Endothelial cell of umbilical vein (primary cell): ENCODE measurements at regions not wholly inside any gene's neighbourhood (a gene's known extent, or its start where the extent isn't known, plus 50 kb on each side); places are given as distances from the start of the nearest gene placed in this dataset.

Experiments used
- BruUV-seq: library from RNA; stranded (reverse); fragments of 400-500 nt; replicated peaks from 2 replicates; lab custom pipeline; 2021; lab: Mats Ljungman, UMichigan
- CTCF ChIA-PET: fragments of 300-600, 350-600 bp; sonication (Branson Sonifier 250); formaldehyde crosslinking; loops from one replicate; lab custom pipeline; 2021; ENCODE audit warnings: antibody characterized with exemption, inconsistent platforms; lab: Charles Lee
- POLR2A ChIA-PET: fragments of 300-600, 350-600 bp; sonication (Branson Sonifier 250); formaldehyde crosslinking; loops from one replicate; lab custom pipeline; 2021; ENCODE audit warnings: antibody characterized with exemption, inconsistent platforms; lab: Charles Lee
- DNase-seq: peaks from one replicate; pipeline ENCODE4 v3.0.0-alpha.2; 2011; ENCODE audit warnings: low read depth, low spot score
- FAIRE-seq: peaks from 2 replicates; lab custom pipeline; 2011; peaks lifted over from hg19 to GRCh38; lab: Jason Lieb, UNC
- H2AFZ ChIP-seq: 2 replicates; pipeline ENCODE4 v1.6.0; 2012; ENCODE audit warnings: low read depth, low read length, control low read depth, inconsistent platforms
- H3K27ac ChIP-seq: 2 replicates; pipeline ENCODE4 v1.5.1; 2011; ENCODE audit warnings: low read depth, mild to moderate bottlenecking, control low read depth, low read length, moderate library complexity; ENCODE audit not compliant: insufficient read depth
- H3K27me3 ChIP-seq, 2 experiments: 2 replicates each; pipeline versions ENCODE4 v1.6.0 to v1.6.1; 2011; ENCODE audit warnings: low read length in 2 of 2, mixed read lengths in 1 of 2; ENCODE audit not compliant: control insufficient read depth in 2 of 2, insufficient read depth in 2 of 2
- H3K36me3 ChIP-seq, 2 experiments: 2 replicates in 1 of 2; 3 replicates in 1 of 2; pipeline ENCODE4 v1.5.1; 2011; ENCODE audit warnings: low read length in 2 of 2, mild to moderate bottlenecking in 1 of 2, moderate library complexity in 1 of 2; ENCODE audit not compliant: control insufficient read depth in 2 of 2, insufficient read depth in 2 of 2; ENCODE audit errors: extremely low read depth in 1 of 2
- H3K4me1 ChIP-seq: 3 replicates; pipeline ENCODE4 v1.5.1; 2011; ENCODE audit warnings: mild to moderate bottlenecking, low read length; ENCODE audit not compliant: control insufficient read depth, insufficient read depth; ENCODE audit errors: extremely low read depth
- H3K4me2 ChIP-seq: 2 replicates; pipeline ENCODE4 v1.6.1; 2011; ENCODE audit warnings: low read length, control low read depth, mixed read lengths; ENCODE audit not compliant: insufficient read depth
- H3K4me3 ChIP-seq, 3 experiments: fragments of 200-600 bp in 1 of 3; sonication (generic), shearing (Covaris generic) in 1 of 3; replicated peaks in 1 of 3; 2 replicates each; pipeline ENCODE4 v1.5.1; 2011 to 2016; ENCODE audit warnings: control low read depth in 3 of 3, low read length in 3 of 3, mild to moderate bottlenecking in 2 of 3, inconsistent platforms in 1 of 3, low read depth in 1 of 3, moderate library complexity in 1 of 3; ENCODE audit not compliant: insufficient read depth in 1 of 3
- H3K79me2 ChIP-seq: 2 replicates; pipeline ENCODE4 v1.6.0; 2012; ENCODE audit warnings: low read length, inconsistent platforms; ENCODE audit not compliant: control insufficient read depth, insufficient read depth
- H3K9ac ChIP-seq: replicated peaks from 2 replicates; pipeline ENCODE3; 2011; ENCODE audit warnings: low read length, control low read depth; ENCODE audit not compliant: insufficient read depth; ENCODE audit errors: extremely low read depth
- H3K9me1 ChIP-seq: replicated peaks from 3 replicates; pipeline ENCODE4 v1.6.0; 2011; ENCODE audit warnings: mild to moderate bottlenecking, low read length; ENCODE audit not compliant: control insufficient read depth, insufficient read depth; ENCODE audit errors: extremely low read depth
- H3K9me3 ChIP-seq: replicated peaks from 2 replicates; pipeline ENCODE4 v1.5.1; 2012; ENCODE audit warnings: low read length, inconsistent platforms; ENCODE audit not compliant: control insufficient read depth, insufficient read depth
- H4K20me1 ChIP-seq: replicated peaks from 2 replicates; pipeline ENCODE3; 2011; ENCODE audit warnings: mild to moderate bottlenecking, low read length; ENCODE audit not compliant: control insufficient read depth, insufficient read depth; ENCODE audit errors: extremely low read depth
- EZH2 ChIP-seq: IDR thresholded peaks from 2 replicates; pipeline ENCODE4 v1.6.1; 2012; ENCODE audit warnings: borderline replicate concordance, low read depth, mild to moderate bottlenecking, moderate library complexity, low read length, inconsistent platforms; ENCODE audit not compliant: severe bottlenecking
- FOS ChIP-seq: IDR thresholded peaks from 2 replicates; pipeline ENCODE4 v1.6.1; 2011; ENCODE audit warnings: mild to moderate bottlenecking, low read length, moderate library complexity, borderline replicate concordance; ENCODE audit not compliant: insufficient read depth
- GATA2 ChIP-seq: IDR thresholded peaks from 2 replicates; pipeline ENCODE4 v1.7.0; 2011; ENCODE audit warnings: low read depth, mild to moderate bottlenecking, moderate library complexity, mixed read lengths, low read length; ENCODE audit not compliant: insufficient read length, insufficient read depth
- JUN ChIP-seq: IDR thresholded peaks from 2 replicates; pipeline ENCODE4 v1.6.1; 2011; ENCODE audit warnings: borderline replicate concordance, low read depth; ENCODE audit not compliant: insufficient read length, insufficient read depth
- MYC ChIP-seq: IDR thresholded peaks from one replicate; pipeline ENCODE4 v1.6.1; 2011; ENCODE audit warnings: mild to moderate bottlenecking, low read depth, low read length
- POLR2A ChIP-seq: IDR thresholded peaks from 2 replicates; pipeline ENCODE4 v1.6.1; 2012; ENCODE audit warnings: low read depth, mild to moderate bottlenecking, control low read depth, low read length
- POLR2AphosphoS5 ChIP-seq: IDR thresholded peaks from 2 replicates; pipeline ENCODE4 v1.6.1; 2012; ENCODE audit warnings: low read depth, mild to moderate bottlenecking, control low read depth, low read length, moderate library complexity; ENCODE audit not compliant: insufficient read depth
- dilution Hi-C: fragments of 300-500 bp; cut with MboI; formaldehyde crosslinking; loops from one replicate; pipeline ENCODE4 v1.15.0; 2019; ENCODE audit warnings: low sequenced_read_pairs; ENCODE audit not compliant: extremely low pct_ligation_motif_present
- intact Hi-C: fragments of 100-400 bp; cut with micrococcal nuclease; formaldehyde crosslinking; loops from one replicate; pipeline ENCODE4 v1.10.0; 2022
- TF ChIP-seq, protein P1 (sequence below), 2 donors: IDR thresholded peaks; 1 replicate in 1 of 2; 2 replicates in 1 of 2; pipeline ENCODE4 v1.5.1; 2011; ENCODE audit warnings: low read length in 2 of 2, mild to moderate bottlenecking in 2 of 2, moderate library complexity in 2 of 2, control low read depth in 1 of 2, inconsistent platforms in 1 of 2, low read depth in 1 of 2; ENCODE audit not compliant: insufficient read depth in 1 of 2; ENCODE audit errors: extremely low read depth in 1 of 2
- TF ChIP-seq, protein P2 (sequence below): IDR thresholded peaks from 2 replicates; pipeline ENCODE4 v1.6.1; 2011; ENCODE audit not compliant: insufficient read depth, insufficient read length

DNA sequence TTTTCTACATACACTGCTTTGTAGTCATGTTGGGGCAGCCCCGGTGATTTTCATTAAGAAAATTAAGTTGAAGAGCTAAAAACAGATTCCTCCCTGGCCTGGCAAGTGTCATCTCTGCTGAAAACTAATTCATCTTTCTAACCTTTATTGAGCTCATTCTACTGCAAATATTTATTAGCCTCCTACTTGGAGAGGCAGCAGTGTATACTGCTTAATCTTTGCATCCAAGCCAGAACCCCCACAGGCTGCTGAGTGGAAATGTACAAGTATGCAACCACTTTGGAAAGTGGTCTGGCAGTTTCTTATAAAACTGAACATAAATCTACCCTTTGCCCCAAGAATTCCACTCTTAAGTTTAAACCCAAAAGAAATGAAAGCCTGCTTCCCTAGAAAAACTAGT is 223.4 kb downstream of the DRD1 start:
- no peak overlapping the region for H3K4me2 ChIP-seq
- no peak for FAIRE-seq
- dilution Hi-C loops (no loop called here), intact Hi-C loops (no loop called here)
- ChIA-PET CTCF (no interaction called here), POLR2A (no interaction called here)
- H3K79me2 ChIP-seq: no peaks in the 10 kb centered on the region
- TF ChIP-seq, protein P1, sequence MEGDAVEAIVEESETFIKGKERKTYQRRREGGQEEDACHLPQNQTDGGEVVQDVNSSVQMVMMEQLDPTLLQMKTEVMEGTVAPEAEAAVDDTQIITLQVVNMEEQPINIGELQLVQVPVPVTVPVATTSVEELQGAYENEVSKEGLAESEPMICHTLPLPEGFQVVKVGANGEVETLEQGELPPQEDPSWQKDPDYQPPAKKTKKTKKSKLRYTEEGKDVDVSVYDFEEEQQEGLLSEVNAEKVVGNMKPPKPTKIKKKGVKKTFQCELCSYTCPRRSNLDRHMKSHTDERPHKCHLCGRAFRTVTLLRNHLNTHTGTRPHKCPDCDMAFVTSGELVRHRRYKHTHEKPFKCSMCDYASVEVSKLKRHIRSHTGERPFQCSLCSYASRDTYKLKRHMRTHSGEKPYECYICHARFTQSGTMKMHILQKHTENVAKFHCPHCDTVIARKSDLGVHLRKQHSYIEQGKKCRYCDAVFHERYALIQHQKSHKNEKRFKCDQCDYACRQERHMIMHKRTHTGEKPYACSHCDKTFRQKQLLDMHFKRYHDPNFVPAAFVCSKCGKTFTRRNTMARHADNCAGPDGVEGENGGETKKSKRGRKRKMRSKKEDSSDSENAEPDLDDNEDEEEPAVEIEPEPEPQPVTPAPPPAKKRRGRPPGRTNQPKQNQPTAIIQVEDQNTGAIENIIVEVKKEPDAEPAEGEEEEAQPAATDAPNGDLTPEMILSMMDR (IDR thresholded peaks at IDR 0.05; ENCODE audit: extremely low read depth in 1 of 2, insufficient read depth in 1 of 2, low read depth in 1 of 2, low read length in 2 of 2): no peak
- TF ChIP-seq FOS: no peak
- TF ChIP-seq POLR2A: no peak
- TF ChIP-seq MYC: no peak
- TF ChIP-seq EZH2: no peak
- no peak for TF ChIP-seq GATA2
- TF ChIP-seq POLR2AphosphoS5: no peak
- no peak for TF ChIP-seq JUN
- TF ChIP-seq, protein P2, sequence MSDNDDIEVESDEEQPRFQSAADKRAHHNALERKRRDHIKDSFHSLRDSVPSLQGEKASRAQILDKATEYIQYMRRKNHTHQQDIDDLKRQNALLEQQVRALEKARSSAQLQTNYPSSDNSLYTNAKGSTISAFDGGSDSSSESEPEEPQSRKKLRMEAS: no peak
- H3K4me3 ChIP-seq: no peak overlapping the region
- no peaks in the 10 kb centered on the region for H3K4me1 ChIP-seq
- H3K9ac ChIP-seq: no peak overlapping the region
- H3K27me3 ChIP-seq: no peaks in the 10 kb centered on the region
- H2AFZ ChIP-seq: no peak overlapping the region
- H4K20me1 ChIP-seq: no peaks in the 10 kb centered on the region
- H3K9me1 ChIP-seq: no peaks in the 10 kb centered on the region
- H3K36me3 ChIP-seq: no peaks in the 10 kb centered on the region
- no peak overlapping the region for H3K27ac ChIP-seq
- DNase-seq: no peak
- H3K9me3 ChIP-seq: no peaks in the 10 kb centered on the region
- no TSS peak for BruUV-seq
